Inflammatory macrophage treated with lipopolysaccharide for 1 hour (primary cell): ENCODE measurements at regions not wholly inside any gene's neighbourhood (a gene's known extent, or its start where the extent isn't known, plus 50 kb on each side); places are given as distances from the start of the nearest gene placed in this dataset.

Experiments
- DNase-seq, 2 donors: peaks; one replicate each; pipeline ENCODE4 v3.0.0-alpha.2; 2020 to 2022

DNA sequence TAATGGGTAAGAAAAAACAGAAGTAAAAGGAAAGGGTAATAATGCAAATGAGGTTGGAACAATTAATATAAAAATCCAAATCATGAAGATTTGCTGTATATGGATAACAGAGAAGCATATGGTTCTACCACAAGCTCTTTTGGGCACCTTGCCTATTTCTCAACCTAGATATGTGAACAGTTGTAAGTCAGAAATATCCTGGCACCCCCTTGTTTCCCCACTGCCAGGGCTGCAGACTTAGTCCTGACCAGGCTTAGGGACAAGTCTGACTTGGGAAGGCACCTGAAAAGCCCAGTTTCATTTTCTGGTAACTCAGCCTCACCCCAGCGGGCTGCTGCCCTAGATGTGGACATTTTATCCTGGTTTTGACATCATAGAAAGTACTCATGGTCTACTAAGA, 183.2 kb upstream of the STAC start:
- no peak for DNase-seq

DNA sequence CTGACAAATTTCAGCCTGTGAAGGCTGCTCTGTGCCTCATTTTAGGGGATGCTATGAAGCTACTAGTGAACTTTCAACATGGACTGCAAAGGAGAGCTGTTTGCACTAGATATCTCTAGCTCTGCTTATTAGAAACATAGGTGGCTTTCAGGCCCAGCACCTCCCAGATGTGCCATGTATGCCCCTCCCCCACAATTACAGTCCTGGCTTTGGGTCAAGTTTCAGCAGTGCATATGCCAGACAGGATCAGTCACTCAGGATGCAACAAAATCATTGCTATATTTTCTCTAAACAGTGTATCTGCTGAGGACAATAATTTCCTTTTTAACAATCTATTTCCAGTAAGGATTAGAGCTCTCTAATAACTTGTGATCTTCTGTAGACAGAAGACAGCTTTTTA, 178.8 kb upstream of the STAC start:
- no peak for DNase-seq

DNA sequence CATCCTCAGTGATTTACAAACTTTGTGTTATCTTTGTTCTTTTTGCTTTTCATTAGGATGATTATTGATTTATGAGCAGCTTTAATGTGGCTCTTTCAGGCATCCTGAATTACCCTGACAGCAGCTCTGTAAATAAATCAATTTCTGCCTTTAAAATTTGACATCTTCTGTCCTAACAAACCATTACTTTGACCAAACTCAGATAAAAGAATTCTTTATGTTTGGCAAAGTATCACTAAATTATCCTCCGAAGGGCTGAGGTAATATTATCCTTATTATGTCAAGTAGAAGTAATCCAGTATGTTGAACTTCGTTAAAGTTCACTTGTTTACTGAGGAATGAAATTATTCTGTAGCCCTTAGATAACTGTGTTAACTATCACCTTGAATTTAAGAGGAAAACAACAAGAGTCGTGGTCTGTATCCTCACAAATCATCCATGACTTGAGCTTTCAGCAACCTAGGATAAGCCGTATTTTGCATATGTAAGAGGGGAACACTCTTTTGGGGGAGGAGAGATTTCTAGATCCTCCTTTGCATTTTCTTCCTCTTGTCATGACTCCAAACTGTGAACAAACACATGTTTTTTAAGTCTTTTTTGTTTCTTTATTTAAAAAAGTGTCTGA, 173.2 kb upstream of the STAC start:
- DNase-seq, result no peak

DNA sequence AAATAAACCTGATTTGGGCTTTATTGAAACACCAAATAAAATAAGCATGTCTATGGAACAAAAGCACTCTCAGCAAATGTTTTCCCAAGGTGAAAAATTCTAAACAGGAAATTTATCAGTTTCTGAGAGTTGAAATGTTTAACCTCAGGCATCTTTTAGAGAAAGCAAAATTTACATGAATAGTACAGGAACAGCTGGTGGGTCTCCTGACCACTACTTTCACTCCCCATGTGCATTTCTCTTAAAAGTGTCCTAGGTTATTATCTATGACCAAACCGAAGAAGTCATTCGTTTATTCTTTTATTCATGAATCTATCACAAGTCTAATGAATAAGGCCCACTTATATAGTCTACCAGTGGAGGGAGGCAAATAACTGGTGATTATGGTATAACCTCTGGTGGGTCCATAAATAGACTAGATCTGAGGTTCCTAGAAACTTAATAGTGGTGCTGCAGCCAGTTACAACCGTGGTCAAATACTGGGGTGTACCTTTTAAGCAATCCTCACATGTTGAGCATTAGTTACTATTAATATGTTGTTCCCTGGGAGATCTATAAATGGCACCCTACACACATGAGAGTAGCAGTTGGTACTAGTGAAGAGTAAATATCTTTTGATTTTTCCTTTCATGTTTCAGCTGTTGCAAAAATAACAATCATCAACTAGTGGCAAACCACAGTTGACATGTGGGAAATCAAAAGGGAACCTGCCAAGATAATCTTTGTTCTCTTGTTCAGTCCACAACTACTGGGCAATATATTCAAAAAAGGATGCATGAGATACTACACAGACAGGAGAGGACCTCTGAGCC, 169.3 kb upstream of the STAC start:
- no peak for DNase-seq

DNA sequence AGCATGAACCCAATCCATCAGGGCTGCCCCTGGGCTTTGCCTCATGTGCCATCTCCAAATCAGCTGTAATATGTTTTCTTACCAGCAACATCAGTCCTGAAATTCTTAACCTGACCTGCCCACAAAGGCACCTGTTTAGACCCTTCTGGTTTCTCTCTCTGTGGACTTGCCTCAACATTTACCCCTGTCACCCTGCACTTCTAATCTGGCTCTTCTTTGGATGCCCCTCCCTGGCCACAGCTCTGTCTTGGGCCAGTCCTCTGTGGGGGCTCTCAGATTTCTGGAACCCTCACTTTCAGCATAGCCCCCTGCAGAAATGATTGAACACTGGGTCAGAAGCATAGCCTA, 168.7 kb upstream of the STAC start:
- no peak for DNase-seq

DNA sequence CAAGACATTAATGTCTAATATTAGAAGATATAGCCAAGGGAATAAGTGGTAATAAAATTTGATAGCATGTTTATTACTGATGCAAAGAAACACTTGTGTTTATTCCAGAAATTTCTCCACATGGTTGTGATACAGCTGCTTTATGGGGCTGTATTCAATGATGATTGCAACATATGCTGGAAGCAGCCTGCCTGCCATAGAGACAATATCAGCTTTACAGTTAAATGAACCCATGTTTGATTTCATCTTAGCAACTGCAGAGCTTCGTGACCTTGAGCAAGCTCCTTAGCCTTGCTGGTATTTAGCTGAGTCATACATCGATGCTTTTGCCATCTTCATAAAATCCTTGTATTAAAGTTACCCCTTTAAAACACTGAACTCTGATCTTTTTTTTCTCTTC, 168.1 kb upstream of the STAC start:
- no peak for DNase-seq

DNA sequence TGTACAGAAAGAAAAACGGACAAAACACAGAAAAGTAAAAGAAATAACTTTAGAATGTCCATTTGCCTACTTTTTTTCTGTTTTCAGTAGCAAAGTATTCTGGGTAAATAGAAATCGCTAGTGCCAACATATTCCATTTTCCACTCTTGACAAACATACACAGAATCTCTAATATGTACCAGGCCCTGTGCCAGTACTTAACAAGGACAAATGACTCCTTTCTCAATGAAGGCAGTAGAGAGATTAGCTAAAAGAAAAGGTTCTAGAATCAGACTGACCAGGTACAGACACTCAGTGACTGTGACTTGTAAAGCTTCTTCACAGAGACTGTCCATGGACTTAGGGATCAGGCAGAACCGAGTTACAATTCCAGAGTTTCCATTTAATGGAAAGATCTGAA, 165.8 kb upstream of the STAC start:
- no peak for DNase-seq

DNA sequence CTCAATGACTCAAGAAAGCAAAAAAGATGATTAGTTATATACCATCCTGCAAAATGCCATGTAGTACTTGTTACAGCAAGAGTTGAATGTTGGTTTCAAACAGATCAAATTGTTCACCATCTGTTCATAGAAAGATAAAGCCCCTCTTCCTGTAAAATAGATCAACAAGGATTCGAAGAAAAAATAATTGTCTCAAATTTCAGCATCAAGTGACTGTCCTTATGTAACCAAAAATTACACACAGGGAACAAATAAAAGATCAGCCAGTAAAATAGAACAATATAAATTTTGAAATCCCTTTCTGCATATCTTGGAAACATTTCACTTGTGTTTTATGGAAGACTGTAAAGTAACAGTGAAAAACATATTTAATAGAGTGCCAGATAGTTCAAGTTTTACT, 165.1 kb upstream of the STAC start:
- DNase-seq, result no peak

DNA sequence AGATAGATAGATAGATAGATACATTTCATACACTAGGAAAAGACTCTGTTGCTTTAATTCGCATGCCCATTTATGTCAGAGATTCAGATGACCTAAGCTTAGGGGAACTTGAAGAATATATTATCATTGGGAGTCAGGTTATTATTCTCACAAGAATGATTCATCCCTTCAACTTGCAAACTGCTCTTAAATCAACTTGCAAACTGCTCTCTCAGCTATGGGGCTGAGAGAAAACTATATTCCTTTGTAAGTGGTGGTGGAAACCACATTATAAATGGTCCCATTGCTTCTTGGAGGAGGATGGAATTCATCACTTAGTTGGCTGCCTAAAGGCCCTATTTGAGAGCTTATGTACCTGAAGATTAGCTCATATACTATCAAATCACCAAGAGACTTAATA, 160.9 kb upstream of the STAC start:
- no peak for DNase-seq

DNA sequence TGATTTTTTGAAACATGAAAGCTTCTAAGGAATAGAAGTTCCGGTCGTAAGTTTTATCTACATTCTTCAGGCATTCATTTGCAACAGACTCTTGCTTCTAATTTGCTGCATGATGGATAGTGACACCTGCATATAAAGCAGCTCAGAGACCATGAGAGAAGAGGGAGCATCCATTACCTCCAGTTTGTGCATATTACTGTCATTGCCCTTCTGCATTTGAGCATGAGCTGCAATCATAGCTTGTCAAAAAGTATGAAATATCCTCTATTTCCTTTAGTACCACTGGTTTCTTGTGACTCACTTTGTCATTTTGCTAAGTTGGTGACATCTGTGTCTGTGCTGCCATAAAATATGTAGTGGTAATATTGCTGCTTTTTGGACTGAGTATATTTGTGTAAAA, 160.1 kb upstream of the STAC start:
- DNase-seq, result no peak

DNA sequence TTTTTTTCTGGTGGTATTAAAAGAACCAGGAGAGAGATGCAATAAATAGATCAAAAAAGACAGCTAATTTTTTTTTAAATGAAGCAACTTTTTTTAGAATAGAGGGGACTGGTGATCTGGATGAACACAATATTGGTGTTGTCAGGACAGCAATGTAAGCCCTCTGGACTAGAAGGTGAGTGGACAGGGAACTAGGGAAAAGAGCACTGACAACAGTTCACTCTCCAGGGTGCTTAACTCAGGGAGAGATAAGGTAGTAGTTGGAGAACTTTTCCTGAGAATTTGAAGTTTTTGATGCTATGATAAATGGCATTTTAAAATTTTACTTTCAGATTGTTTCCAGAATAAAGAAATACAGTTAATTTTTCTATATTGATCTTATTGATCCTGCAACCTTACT, 158.3 kb upstream of the STAC start:
- no peak for DNase-seq

DNA sequence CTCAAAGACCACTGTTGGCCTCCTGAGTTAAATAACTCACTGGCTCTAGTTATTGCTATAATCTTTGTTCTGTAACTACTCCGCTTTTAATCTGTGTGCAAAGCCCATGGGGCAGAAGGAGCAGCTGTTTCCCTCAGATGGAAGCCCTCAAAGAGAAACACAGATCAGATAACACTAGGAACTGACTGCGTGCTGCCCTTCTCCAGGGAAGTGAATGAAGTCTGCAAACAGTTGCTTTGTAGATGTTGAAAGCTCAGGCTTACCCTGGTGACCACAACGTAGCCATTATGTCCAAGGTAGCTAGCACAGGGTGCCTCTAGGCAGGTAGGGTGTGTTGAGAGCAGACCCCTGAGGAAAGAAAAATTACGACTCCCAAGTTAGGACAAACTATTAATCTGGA, 152.3 kb upstream of the STAC start:
- no peak for DNase-seq

DNA sequence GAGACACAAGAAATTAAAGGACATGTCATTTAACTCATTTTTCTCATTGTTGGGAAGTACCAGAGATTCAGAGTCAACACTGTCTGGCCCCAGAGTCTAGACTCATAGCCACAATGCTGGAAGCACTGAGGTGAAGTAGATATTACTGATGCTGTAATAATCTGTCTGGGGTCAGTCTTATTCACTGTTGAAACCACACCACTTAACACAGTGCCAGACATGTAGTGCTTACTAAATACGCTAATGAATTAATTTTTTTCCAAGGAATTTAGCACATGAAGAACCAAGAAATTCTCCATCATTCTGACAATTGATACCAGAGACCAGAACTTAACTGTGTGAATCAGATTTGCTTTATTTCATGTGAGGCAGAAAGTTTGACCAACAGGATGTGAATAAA, 150.8 kb upstream of the STAC start:
- no peak for DNase-seq

DNA sequence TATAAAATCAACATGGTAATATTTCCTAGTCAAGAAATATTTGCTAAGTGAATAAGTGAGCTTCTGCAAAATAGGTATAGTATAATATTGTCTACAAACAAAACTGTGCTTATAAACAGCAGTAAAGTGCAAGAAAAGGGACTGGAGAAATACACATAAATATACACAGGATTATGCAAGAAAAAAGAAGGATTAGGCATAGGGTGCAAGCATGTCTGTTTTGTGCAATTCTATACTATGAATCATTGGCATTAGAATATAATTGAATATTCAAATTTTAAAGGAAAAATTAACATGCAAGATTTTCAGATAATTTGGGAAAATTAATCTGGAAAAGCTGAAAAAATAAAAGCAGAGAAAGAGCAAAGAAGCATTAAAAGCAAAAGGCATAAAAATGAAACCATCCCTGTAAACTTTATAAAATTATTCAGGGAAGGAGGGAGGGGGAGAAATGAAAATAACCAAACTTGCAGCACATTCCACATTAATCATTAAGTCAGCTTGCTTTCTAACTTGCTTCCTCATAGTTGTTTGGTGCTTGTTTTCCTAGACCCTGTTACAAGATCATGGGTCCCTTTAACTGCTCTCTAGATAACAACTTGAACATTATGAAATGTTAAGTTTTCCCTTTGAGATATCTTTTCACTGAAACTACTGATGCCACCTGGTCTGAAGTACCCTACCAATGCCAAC, 147.4 kb upstream of the STAC start:
- no peak for DNase-seq

DNA sequence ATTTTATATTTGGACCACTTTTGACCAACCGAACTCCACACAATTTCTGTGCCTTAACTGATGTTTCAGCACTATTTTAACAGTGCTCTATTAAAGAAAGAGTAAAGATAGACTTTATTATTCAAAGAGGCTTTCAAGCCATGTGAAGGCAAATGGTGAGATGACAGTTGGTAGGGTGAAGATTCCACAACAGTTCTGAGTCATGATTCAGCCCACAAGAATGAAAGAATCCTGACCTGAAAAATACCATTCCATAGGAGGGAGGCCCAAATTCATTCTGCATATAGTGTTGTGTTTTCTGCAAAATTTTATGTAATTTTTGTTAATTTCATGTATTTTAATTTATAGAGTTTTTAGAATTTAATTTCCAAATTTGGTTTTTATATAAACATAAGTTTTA, 135.6 kb upstream of the STAC start:
- no peak for DNase-seq

DNA sequence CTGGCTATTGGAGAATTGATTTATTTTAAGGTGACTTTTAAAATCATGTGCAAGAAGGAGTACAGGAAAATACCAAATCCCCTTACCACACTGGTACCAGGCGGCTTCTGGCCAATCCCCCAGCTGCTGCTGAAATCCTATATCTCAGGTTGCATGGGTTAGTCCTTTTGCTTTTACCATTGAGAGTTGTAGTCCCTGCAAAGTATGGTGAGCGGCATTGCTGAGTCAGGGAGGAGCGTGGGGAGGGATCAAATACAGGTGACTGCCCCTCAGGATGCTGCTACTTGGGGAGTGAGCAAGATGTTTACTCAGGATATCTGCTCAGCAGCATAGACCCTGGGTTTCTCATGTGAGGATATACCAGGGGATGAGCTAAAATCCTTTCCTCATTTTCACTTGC, 131.9 kb upstream of the STAC start:
- DNase-seq, result no peak

DNA sequence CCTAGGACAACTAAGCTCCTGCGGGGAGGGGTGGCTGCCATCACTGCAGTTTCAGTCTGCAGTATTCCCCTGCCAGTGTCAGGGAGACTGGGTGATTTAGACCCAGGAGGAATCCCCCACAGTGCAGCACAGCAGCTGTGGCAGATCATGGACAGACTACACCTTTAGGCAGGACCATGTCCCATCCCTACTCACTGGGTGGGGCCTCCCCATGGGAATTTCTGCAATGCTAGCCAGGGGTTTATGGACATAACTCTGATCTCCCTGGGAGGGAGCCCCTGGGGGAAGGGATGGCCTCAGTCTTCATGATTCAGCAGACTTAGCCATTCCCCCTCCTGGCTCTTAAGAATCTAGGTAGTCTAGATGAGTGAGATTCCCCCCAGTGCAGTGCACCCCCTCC, 130.1 kb upstream of the STAC start:
- no peak for DNase-seq

DNA sequence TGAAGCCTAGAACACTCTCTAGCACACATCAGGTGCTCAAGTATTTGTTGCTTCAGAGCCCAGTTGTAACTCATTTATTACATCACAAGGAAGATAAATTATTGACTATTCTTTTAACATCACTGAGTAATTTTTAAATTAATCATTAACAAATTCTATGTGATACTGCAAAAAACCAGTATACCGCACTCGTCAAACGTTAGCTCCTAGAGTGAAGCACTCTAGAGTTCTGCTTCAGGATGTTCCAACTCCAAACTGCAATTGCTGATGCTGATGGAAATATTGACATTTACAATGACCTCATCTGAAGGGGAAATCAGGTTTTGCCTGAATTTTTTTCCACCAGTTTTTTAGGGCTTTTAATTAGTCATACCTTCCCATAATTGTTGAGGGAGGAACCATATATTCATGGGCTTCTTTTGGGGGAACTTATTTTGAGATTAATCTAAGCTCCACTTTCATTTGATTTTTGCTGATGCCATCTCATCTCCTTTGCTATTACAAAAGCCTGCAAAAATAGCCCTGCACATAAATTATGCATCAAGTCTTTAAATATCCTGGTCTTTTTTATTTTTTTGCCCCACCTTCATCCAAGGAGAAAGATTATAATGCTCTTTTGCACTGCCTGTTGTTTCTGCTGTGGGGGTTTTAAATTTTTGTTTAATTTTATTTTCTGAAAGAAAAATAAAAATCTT, 123.0 kb upstream of the STAC start:
- DNase-seq, result no peak

DNA sequence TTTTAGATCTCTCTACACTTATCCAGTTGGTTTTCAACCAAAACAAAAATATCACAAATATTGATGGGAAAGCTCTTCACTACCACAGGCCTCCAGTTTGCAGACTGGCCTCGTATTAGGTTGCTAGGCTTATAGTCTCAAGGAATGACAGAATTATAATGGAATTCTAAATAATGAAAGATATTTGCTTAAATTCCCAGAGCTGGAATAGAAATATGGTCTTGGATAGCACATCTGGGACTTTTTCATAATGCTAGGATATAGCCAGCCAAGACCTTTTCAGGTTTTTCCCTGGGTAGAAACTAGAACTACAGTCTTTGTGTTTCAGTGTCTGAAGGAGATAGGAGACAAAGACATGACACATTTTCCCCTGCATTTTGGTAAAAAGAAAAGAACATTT, 121.9 kb upstream of the STAC start:
- no peak for DNase-seq

DNA sequence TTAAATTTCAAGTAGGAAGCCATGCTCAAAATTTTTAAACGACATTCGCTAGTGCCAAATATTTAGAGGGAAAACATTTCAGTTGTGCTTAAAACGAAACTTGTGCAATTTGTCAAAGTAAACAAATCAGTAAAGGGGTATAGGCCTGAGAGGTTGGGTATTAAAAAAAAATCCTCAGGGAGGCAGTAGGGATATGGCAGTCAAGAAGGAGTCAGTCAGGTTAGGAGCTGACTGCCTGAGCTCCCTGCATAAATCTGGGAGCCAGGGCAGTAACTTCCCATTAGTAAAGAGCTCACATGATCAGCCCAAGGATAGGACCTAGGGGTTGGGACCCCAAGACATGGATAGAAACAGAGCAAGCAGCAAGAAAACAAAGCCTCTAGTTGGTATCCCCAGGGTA, 120.7 kb upstream of the STAC start:
- DNase-seq, result no peak

DNA sequence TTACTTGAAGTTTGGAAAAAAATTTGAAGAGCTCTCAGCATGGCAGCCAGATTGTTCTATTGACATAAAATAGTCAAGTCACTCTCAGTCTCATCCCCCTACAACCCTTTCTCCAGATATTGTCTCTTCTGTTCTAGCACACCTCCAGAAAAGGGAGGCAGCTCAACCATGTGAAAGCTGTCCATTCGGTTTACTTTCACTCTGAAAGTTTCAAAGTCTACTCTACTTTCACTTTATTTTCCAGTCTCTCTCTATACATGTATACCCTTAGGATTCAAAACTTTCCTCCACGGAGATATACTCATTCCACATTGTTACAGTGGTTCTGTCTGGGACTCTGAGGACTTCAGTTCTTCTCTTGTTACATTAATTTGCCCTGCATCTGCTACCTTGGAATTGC, 111.0 kb upstream of the STAC start:
- DNase-seq, result no peak

DNA sequence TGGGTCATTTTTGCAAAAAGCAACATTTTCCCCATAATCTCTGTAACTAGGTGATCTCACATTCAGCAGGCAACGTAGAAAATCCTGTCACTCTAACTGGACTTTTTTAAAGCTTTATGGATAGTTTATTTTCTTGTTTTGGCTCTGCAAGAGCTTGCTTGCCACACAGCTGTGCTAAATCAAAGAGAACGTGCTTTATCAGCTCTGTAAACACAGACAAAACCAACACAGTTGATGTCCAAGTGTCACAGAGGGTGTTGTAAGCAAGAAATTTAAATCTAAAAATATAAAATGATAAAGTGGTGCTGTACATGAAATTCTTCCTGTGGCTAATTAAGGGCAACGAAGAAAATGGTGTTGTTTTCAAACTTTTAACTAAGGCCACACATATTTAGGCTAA, 97.5 kb upstream of the STAC start:
- DNase-seq, result no peak

DNA sequence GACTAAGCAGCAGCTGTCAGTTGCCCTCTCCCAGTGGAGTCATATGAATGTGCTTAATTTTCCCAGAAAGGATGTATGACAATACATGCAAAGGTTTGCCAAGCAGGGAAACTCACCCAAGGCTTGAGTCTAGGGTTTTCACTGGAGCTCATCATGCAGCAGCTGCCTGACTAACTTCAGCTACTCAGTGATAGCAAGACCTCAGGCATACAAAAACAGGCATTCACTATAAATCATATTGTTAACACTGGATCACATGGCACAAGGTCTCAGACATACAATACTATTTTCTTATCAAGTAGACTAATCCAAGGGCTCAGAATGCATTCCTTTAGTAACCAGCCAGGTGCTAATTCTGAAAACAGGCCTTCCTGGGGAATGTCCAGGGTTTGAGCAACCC, 85.0 kb upstream of the STAC start:
- no peak for DNase-seq

DNA sequence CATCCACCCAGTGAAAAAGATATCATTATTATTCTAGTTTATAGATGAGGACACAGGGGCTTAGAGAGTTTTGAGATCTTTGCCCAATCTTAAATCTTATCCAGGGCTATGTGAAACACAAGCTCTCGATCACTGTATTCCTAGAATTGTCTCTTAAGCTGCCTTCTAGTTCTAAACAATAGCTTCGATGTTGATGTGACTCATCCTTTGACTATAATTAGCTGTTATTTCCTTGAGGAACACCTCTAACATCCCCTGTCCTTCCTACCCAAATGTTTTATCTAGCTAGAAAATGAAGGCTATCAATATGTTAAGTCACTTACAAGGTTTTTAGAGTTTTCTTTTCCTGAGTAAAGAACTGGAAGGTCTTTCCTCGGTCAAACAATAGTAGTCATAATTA, 83.1 kb upstream of the STAC start:
- no peak for DNase-seq
